Fibroblast of the aortic adventitia (primary cell): ENCODE measurements at regions not wholly inside any gene's neighbourhood (a gene's known extent, or its start where the extent isn't known, plus 50 kb on each side); places are given as distances from the start of the nearest gene placed in this dataset.
A peak's percentile ranks its signal among the peaks of the same experiment; 100 is the strongest.
"Not testable (repeated sequence)": the region's sequence is repeated elsewhere in the genome, so short reads cannot be mapped to it uniquely, and the experiment has no call there.

Experiments used
- DNase-seq: peaks from one replicate; pipeline ENCODE4 v3.0.0-alpha.2; 2010; ENCODE audit warnings: low read depth
- H3K4me3 ChIP-seq: 2 replicates; pipeline ENCODE4 v1.5.1; 2011; ENCODE audit warnings: low read depth, mild to moderate bottlenecking, control low read depth, low read length, moderate library complexity
- CTCF ChIP-seq: IDR thresholded peaks from 2 replicates; pipeline ENCODE4 v1.5.1; 2011; ENCODE audit warnings: mild to moderate bottlenecking, low read length, control low read depth, inconsistent platforms; ENCODE audit not compliant: insufficient read depth

- no peak for DNase-seq
- no peak overlapping the region for H3K4me3 ChIP-seq
- TF ChIP-seq CTCF = no peak
Observed at GRCh38 chr18:8529609-8530008, 79.6 kb upstream of the RAB12 start.

GRCh38 chr18:8531084-8531483 is 78.2 kb upstream of the RAB12 start:
- not testable (repeated sequence) for H3K4me3 ChIP-seq, DNase-seq

GRCh38 chr18:8536231-8536630 is 73.0 kb upstream of the RAB12 start:
- H3K4me3 ChIP-seq = no peak overlapping the region
- DNase-seq = no peak
- TF ChIP-seq CTCF = no peak

- TF ChIP-seq CTCF = no peak
- DNase-seq = no peak
- H3K4me3 ChIP-seq = no peak overlapping the region
Observed at GRCh38 chr18:8536922-8537321, 72.3 kb upstream of the RAB12 start.

GRCh38 chr18:8537400-8537799 is 71.8 kb upstream of the RAB12 start:
- no peak for TF ChIP-seq CTCF
- DNase-seq = no peak

GRCh38 chr18:8538935-8539334 is 70.3 kb upstream of the RAB12 start:
- no peak for TF ChIP-seq CTCF
- no peak overlapping the region for H3K4me3 ChIP-seq
- no peak for DNase-seq

More at GRCh38 chr18:8537400-8537799, 71.8 kb upstream of the RAB12 start:
- H3K4me3 ChIP-seq = no peak overlapping the region

- no peak for DNase-seq
- no peak for TF ChIP-seq CTCF
- H3K4me3 ChIP-seq = no peak overlapping the region
Observed at GRCh38 chr18:8546677-8547076, 62.6 kb upstream of the RAB12 start.

GRCh38 chr18:8548186-8548585 is 61.1 kb upstream of the RAB12 start:
- no peak overlapping the region for H3K4me3 ChIP-seq
- DNase-seq = peak; percentile 38
- TF ChIP-seq CTCF = no peak
